ENCODE measurements at regions not wholly inside any gene's neighbourhood (a gene's known extent, or its start where the extent isn't known, plus 50 kb on each side); places are given as distances from the start of the nearest gene placed in this dataset.

- TF ChIP-seq SUZ12 (IDR thresholded peaks at IDR 0.05; ENCODE audit: extremely low read depth, insufficient read depth, insufficient read length) (no peak), ZNF274 (IDR thresholded peaks at IDR 0.05; ENCODE audit: low read depth, low read length) (no peak), YY1 (IDR thresholded peaks at IDR 0.05; ENCODE audit: insufficient read depth, insufficient read length) (no peak)
Observed at GRCh38 chr1:61013946-61014667, 68.3 kb upstream of the NFIA start.
